NCI-H748 (cell line): ENCODE measurements at regions not wholly inside any gene's neighbourhood (a gene's known extent, or its start where the extent isn't known, plus 50 kb on each side); places are given as distances from the start of the nearest gene placed in this dataset.
A peak's percentile ranks its signal among the peaks of the same experiment; 100 is the strongest.
"Not testable (repeated sequence)": the region's sequence is repeated elsewhere in the genome, so short reads cannot be mapped to it uniquely, and the experiment has no call there.

Experiments
- DNase-seq: peaks from one replicate; lab custom pipeline; 2025; ENCODE audit not compliant: unreplicated experiment; lab: John Stamatoyannopoulos, UW

- no peak for DNase-seq
These were observed 461.6 kb downstream of the PREX1 start for GRCh38 chr20:48366230-48366629.

GRCh38 chr20:48364688-48365421, 462.9 kb downstream of the PREX1 start:
- DNase-seq: no peak

GRCh38 chr20:48364055-48364454, 463.7 kb downstream of the PREX1 start:
- DNase-seq: no peak

- no peak for DNase-seq
These were observed 467.3 kb downstream of the PREX1 start for GRCh38 chr20:48360342-48360975.

- DNase-seq: no peak
These were observed 468.0 kb downstream of the PREX1 start for GRCh38 chr20:48359692-48360341.

- not testable (repeated sequence) for DNase-seq
These were observed 468.8 kb downstream of the PREX1 start for GRCh38 chr20:48359055-48359390.

GRCh38 chr20:48358176-48359054, 469.4 kb downstream of the PREX1 start:
- DNase-seq: no peak

- no peak for DNase-seq
These were observed 470.1 kb downstream of the PREX1 start for GRCh38 chr20:48357714-48358113.

- peak; percentile 15 for DNase-seq
These were observed 472.9 kb downstream of the PREX1 start for GRCh38 chr20:48354903-48355302.

GRCh38 chr20:48354320-48354876, 473.4 kb downstream of the PREX1 start:
- DNase-seq: no peak

- no peak for DNase-seq
These were observed 475.2 kb downstream of the PREX1 start for GRCh38 chr20:48352628-48353027.

GRCh38 chr20:48352042-48352441, 475.8 kb downstream of the PREX1 start:
- DNase-seq: no peak

- peak; percentile 53 for DNase-seq
These were observed 477.3 kb downstream of the PREX1 start for GRCh38 chr20:48350313-48350988.

GRCh38 chr20:48349656-48350055, 478.1 kb downstream of the PREX1 start:
- DNase-seq: peak; percentile 33

GRCh38 chr20:48348022-48348421, 479.8 kb downstream of the PREX1 start:
- no peak for DNase-seq

- DNase-seq: no peak
These were observed 484.8 kb downstream of the PREX1 start for GRCh38 chr20:48342822-48343513.

- DNase-seq: no peak
These were observed 486.9 kb downstream of the PREX1 start for GRCh38 chr20:48340883-48341281.

- DNase-seq: no peak
These were observed 487.6 kb downstream of the PREX1 start for GRCh38 chr20:48339986-48340882.
